ENCODE measurements at regions not wholly inside any gene's neighbourhood (a gene's known extent, or its start where the extent isn't known, plus 50 kb on each side); places are given as distances from the start of the nearest gene placed in this dataset.

GRCh38 chr7:26549281-26549944 lies 257.8 kb downstream of the SNX10 start:
- TF ChIP-seq USF1 (IDR thresholded peaks at IDR 0.05) = no peak
- TF ChIP-seq EP300 (IDR thresholded peaks at IDR 0.05; ENCODE audit: borderline replicate concordance) = peak; percentile 65; the same call in 1 of the 2 replicates
- no peak for TF ChIP-seq REST (IDR thresholded peaks at IDR 0.05; ENCODE audit: low read depth)
- TF ChIP-seq ZBTB7A (IDR thresholded peaks at IDR 0.05; ENCODE audit: low read depth) = no peak
- TF ChIP-seq YY1 (IDR thresholded peaks at IDR 0.05; ENCODE audit: low read depth) = 0 out of 2 replicates have a peak, but pooled peaks have one; percentile 30
- TF ChIP-seq TAF1 (IDR thresholded peaks at IDR 0.05; ENCODE audit: low read depth) = no peak
- no peak for TF ChIP-seq EGR1 (IDR thresholded peaks at IDR 0.05)
- TF ChIP-seq CREB1 (IDR thresholded peaks at IDR 0.05; ENCODE audit: low read depth) = no peak
- TF ChIP-seq NFIC (IDR thresholded peaks at IDR 0.05) = peak; percentile 87
- TF ChIP-seq TCF12 (IDR thresholded peaks at IDR 0.05; ENCODE audit: low read depth) = peak; percentile 66
- TF ChIP-seq MAX (IDR thresholded peaks at IDR 0.05) = no peak
- no peak; the same call in 1 of the 2 replicates for TF ChIP-seq RAD21 (IDR thresholded peaks at IDR 0.05; ENCODE audit: low read depth)
- no peak for TF ChIP-seq FOXM1 (IDR thresholded peaks at IDR 0.05; ENCODE audit: borderline replicate concordance, low read depth)
- no peak for TF ChIP-seq CEBPB (IDR thresholded peaks at IDR 0.05)
- no peak for TF ChIP-seq TEAD4 (IDR thresholded peaks at IDR 0.05)

- TF ChIP-seq RAD21 (IDR thresholded peaks at IDR 0.05; ENCODE audit: low read depth) (no peak), TAF1 (IDR thresholded peaks at IDR 0.05; ENCODE audit: low read depth) (no peak), CREB1 (IDR thresholded peaks at IDR 0.05; ENCODE audit: low read depth) (no peak), FOXM1 (IDR thresholded peaks at IDR 0.05; ENCODE audit: borderline replicate concordance, low read depth) (no peak), TEAD4 (IDR thresholded peaks at IDR 0.05) (no peak), CEBPB (IDR thresholded peaks at IDR 0.05) (no peak), TCF12 (IDR thresholded peaks at IDR 0.05; ENCODE audit: low read depth) (no peak), USF1 (IDR thresholded peaks at IDR 0.05) (no peak), EP300 (IDR thresholded peaks at IDR 0.05; ENCODE audit: borderline replicate concordance) (no peak), ZBTB7A (IDR thresholded peaks at IDR 0.05; ENCODE audit: low read depth) (no peak), EGR1 (IDR thresholded peaks at IDR 0.05) (no peak), MAX (IDR thresholded peaks at IDR 0.05) (no peak), REST (IDR thresholded peaks at IDR 0.05; ENCODE audit: low read depth) (no peak), YY1 (IDR thresholded peaks at IDR 0.05; ENCODE audit: low read depth) (no peak), NFIC (IDR thresholded peaks at IDR 0.05) (no peak)
Measured at GRCh38 chr7:26550492-26550891, 258.8 kb downstream of the SNX10 start.

- TF ChIP-seq TAF1 (IDR thresholded peaks at IDR 0.05; ENCODE audit: low read depth) (no peak), NFIC (IDR thresholded peaks at IDR 0.05) (no peak), EP300 (IDR thresholded peaks at IDR 0.05; ENCODE audit: borderline replicate concordance) (no peak), YY1 (IDR thresholded peaks at IDR 0.05; ENCODE audit: low read depth) (no peak), MAX (IDR thresholded peaks at IDR 0.05) (no peak), EGR1 (IDR thresholded peaks at IDR 0.05) (no peak), ZBTB7A (IDR thresholded peaks at IDR 0.05; ENCODE audit: low read depth) (no peak), USF1 (IDR thresholded peaks at IDR 0.05) (no peak), FOXM1 (IDR thresholded peaks at IDR 0.05; ENCODE audit: borderline replicate concordance, low read depth) (no peak), TEAD4 (IDR thresholded peaks at IDR 0.05) (no peak), CEBPB (IDR thresholded peaks at IDR 0.05) (no peak), RAD21 (IDR thresholded peaks at IDR 0.05; ENCODE audit: low read depth) (no peak), TCF12 (IDR thresholded peaks at IDR 0.05; ENCODE audit: low read depth) (no peak), REST (IDR thresholded peaks at IDR 0.05; ENCODE audit: low read depth) (no peak), CREB1 (IDR thresholded peaks at IDR 0.05; ENCODE audit: low read depth) (no peak)
Measured at GRCh38 chr7:26551740-26552139, 260.1 kb downstream of the SNX10 start.

Measured in Ishikawa (cell line).